ENCODE measurements at regions not wholly inside any gene's neighbourhood (a gene's known extent, or its start where the extent isn't known, plus 50 kb on each side); places are given as distances from the start of the nearest gene placed in this dataset.

DNA sequence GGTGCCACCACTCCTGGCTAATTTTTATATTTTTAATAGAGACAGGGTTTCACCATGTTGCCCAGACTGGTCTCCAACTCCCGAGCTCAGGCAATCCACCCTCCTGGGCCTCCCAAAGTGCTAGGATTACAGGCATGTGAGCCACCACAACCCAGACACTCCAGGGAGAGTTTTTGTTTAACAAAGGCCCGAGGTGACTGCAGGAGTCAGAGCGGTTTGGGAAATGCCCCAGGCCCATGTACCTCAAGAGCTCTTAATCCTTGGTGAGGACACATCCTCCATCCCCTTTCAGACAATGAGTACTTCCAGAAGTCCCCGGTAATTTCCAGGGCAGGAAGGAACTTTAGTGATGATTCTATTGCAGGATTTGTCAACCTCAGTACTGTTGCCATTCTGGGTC lies 176.0 kb downstream of the ESRRB start:
- no peak for DNase-seq

DNA sequence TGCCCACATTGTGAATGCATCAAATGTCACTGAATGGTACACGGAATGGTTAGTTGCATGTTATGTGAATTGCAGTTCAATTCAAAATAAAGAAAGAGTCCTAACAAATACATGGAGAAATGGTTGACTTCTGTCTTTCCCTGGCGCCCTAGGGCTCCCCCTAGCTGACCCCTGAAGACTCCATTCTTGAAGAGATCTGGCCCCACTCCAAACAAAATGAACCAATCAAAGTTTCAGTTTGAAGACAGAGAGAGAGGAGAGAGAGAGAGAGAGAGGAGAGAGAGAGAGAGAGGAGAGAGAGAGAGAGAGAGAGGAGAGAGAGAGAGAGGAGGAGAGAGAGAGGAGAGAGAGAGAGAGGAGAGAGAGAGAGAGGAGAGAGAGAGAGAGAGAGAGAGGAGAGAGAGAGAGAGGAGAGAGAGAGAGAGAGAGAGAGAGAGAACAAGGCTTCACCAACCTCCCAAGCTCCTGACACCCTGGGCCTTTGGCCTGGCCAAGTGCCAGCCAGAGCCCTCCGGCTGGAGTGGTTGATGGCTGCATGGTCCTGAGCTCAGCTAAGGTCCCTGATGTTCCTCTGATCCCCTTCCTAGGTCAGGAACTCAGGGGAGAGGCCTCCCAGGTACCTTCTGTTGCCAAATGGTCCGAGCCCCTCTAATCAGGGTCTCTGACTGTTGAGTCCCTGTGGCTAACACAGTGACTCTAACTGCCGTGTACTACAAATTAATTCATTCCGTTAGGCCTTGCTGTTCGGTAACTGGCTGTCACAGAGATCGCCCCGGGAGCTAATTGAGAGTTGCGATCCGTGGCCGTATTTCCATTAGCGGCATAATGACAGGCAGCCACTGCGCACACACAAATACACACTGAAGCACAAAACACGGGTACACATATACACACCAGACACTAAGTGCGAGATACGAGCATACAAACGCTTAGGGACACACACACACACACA lies 188.8 kb downstream of the ESRRB start:
- DNase-seq: peak; percentile 55

DNA sequence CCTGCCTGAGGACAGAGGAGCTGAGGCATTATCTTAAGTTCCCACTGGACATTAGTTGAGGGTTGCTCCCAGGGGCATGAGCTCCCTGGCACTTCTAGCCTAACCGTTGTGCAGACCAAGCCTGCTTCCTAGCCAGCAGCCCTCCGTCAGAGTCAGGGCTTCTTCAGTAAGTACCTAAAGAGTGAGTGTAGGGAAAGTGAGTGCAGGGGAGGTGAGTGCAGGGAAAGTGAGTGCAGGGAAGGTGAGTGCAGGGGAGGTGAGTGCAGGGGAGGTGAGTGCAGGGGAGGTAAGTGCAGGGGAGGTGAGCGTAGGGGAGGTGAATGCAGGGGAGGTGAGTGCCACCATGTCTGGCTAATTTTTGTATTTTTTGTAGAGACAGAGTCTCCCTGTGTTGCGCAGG lies 190.5 kb downstream of the ESRRB start:
- no peak for DNase-seq

DNA sequence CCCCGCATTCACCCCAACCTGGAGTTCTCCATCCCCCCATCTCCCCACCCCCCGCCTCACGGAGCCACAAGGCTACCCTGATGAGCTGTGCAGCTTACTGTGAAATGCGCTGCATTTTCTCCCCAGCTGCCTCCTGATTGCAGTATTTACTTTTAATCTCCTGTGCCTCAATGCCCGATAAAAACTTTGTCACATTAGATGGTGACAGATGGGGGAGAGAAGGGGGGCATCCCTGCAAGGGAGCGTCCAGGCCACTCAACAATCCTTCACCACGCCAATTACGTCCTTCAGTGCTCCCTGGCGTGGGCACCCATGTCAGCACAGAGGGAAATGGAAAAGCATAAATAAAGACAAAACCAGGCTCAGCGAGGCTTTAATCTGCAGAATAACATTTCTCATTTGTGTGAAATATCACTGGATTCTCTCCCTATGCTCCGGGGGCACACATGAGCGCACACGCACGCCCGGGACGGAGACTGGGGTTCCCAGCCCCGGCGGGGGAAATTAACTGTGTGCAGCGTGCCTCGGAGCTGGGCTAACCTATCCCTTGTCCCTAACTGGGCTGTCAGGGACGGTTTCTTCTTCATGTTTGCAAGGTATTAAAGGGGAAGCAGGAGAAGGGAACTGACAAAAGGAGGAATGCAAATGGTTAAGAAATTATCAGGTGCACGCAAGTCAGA lies 186.7 kb upstream of the VASH1 start:
- no peak for DNase-seq

DNA sequence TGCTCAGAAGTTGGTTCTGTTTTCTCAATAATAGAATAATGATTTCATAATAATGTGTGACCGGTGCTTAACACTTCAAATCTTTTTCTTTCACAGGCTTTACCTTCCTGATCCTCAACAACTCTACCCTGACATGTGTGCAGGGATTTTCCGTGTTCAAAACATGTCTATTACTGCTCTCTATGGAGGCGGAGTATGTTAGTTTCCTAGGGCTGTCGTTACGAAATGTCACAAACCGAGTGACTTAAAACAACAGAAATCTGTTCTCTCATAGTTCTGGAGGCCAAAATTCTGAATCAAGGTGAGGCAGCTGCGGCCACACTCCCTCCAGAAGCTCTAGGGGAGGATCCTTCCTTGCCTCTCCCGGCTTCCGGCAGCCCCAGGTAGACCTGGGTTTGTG lies 186.2 kb upstream of the VASH1 start:
- no peak for DNase-seq

DNA sequence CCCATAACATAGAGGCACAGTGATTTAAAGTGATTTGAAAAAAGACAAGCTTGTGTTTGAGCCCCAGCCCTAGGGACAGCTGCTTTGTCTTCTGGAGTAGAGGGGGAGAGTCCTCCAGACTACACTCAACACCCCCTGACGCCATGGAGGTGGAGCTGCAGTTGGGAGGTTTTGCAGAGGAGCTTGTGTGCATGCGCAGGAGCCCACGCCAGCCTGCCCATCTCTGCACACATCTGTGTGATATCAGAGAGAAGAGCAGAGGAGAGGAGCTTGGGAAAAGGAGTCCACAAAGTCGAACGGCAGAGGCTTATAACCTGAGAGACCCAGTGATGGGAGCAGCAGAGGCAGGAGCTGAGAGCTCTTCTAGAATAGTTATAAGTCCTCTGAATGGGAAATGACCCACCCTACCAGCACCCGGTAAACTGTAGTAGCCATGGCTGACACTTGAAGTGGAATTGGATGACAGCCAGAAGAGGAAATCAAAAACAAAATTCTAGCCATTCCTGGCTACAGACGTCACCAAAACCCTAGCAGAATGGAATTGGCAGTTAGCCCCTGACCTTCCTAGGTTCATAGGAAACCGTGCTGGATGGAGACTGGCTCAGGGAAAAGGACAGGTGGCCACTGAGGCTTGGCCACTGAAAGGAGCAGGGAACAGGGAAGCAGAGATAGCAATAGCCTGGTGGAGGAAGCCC lies 185.1 kb upstream of the VASH1 start:
- DNase-seq: no peak

DNA sequence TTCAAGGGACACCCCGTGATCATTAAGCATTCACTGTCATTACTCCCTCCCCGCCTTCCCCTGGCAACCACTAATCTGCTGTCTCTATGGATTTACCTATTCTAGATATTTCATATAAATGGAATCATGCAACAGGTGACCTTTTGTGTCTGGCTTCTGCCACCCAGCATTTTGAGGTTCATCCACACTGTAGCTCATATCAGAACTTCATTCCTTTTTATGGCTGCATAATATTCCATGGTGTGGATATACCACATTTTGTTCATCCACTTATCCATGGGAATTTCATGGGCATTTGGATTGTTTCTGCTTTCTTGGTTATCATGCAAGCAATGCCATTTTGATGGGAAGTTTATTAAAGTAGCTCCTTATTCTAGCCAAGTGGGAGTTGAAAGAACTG lies 184.2 kb upstream of the VASH1 start:
- DNase-seq: no peak

DNA sequence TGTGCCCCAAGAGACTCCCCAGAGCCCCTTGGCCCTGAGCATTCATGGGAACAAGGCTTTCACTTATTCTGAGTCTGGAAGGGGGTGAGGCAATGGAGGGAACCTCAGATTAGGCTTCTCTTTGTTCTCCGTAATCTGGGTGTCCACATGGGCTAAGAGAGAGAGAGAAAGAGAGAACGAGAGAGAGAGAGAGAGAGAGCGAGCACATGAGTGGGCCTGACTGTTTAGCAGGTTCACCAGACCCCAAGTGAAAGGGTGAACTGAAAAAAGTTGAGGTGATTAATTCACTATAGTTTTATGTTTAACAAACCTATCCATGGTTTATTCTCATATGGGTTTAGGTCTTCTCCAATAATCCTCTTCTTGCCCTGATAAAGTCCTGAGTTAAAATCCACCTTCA lies 183.4 kb upstream of the VASH1 start:
- DNase-seq: no peak

DNA sequence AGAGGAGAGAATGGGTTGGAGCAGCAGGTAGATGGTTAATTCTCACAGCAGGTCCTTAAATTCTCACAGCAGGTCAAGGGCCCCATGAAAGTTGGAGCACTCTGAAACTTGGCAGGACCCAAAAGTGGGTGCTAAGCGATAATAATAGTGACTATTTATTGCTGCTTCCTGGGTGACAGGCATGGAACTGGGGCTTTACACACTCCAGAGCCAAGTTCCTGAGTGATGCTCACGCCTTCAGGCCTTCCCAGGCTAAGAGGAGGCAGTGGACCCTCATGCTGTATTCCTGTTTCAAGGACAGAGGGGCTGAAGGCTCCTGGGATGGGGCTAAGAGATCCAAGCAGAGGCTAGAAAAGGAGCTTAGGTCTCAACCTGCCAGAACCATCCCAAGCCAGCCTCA lies 180.9 kb upstream of the VASH1 start:
- no peak for DNase-seq

DNA sequence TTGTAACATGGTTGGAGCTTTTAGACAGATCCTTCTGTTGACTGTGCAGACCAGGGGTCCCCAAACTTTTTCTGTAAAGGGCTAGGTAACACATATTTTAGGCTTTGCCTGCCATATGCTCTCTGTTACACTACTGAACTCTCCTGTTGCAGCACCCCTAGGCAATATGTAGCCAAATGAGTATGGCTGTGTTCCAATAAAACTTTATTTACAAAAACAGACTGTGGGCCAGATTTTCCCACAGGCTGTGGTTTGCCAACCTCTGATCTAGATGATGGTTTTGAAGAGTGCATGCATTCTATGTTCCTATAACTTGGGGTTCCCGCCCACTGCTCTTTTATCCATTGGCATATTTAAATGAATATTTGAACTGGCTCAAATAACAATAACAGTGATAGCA lies 180.3 kb upstream of the VASH1 start:
- DNase-seq: no peak

DNA sequence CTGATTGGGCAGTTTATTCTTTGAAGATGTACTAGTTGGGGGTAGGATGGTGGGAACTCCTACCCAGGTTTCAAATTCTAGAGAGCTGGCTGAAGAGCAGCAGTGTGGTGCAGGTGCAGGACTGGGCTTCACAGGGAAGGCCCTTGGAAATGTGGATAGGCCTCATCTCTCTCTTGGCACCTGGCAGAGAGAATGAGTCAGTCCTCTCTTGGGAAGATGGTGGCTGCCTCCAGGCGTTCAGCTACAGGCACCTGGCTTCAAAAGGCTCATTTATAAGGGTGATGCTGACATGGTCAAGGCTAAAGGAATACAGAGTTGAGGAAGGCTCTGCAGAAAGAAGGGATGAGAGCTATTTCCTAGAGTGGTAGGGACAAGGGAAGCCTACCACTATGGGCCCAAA lies 179.7 kb upstream of the VASH1 start:
- DNase-seq: no peak

DNA sequence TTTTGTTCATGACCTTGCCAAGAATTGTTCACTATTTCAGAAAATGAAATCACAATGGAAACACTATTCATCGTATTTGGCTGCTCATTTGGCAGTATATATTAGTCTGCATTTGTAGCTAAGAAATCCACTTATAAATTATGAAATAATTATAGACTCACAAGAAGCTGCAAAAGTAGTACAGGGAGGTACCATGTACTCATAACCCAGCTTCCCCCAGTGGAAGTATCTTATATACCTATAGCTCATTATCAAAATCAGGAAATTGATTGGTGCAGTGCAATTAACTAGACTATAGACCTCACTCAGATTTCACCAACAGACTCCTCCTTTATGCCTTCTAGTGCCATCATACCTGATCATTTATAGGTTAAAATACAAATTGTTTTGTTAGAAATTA lies 178.8 kb upstream of the VASH1 start:
- DNase-seq: no peak

DNA sequence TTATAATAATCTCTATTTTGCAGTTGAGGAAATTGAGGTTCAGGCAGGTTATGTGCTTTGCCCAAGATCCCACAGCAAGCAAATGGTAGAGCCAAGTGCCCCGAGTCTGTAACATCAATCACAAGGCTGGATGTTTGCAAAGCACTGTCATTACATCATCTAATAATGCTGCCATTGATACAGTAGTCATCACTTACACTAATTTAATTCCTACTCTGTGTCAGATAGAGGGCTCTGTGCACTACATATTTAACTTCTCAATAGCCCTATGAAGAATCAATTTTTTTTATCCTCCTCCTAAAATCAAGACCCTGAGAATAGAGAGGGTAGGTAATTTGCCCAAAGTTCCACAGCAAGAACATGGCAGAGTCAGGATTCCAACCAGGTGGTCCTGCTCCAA lies 178.1 kb upstream of the VASH1 start:
- no peak for DNase-seq

DNA sequence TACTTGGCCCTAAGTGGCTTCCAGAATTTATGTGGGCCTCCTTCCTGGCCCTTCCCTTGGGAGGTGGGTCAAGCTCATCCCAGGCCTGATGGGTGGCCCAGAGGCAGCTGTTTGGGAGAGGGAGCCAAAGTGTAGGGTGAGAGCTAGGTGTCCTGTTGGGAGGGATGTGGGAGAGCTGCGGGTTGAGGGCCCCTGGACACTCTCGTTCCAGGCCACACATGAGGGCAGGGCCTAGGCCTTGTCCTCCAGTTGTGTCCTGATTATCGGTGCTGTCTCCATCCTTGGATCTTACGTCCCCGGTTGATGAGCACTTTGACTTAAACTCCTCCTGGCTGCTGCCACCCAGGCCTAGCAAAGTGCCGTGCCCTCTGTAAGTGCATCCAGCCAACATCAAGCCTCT lies 177.5 kb upstream of the VASH1 start:
- no peak for DNase-seq

DNA sequence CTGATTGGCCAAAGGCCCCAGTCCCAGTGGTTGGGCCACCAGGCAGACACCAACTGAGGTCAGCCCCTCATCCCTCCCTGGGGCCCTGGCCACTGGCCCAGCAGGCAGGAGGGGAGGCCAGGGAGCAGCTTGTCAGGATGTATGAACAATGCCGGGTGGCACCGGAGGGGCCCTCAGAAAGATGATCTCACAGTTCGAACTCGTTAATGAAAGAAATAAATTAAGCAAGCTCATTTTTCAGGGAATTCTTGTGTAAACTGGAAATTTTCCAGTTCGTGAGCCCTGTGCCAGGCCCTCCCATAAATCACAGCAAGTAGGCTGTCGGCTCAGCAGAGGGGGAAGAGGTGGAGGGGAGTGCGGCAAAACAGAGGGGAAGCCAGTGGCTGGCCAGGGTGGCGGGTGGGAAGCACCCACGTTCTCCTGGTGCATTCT lies 177.0 kb upstream of the VASH1 start:
- no peak for DNase-seq

DNA sequence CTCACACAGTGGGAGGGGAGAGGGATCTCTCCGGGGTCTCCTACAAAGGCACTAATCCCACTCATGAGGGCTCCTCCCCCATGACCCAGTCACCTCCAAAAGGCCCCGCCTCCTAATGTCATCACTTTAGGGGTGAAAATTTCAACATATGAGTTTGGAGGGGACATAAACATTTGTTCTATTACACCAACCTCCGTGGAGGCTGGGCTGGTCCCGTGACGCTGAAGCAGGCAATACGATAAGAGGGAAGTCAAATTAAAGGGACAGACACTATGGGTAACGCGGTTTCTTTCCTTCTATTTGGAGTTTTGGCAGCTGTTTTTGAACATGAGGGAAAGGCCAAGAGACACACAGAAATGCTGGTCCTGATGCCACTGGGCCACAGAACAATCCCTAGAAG lies 175.7 kb upstream of the VASH1 start:
- DNase-seq: peak; percentile 9

DNA sequence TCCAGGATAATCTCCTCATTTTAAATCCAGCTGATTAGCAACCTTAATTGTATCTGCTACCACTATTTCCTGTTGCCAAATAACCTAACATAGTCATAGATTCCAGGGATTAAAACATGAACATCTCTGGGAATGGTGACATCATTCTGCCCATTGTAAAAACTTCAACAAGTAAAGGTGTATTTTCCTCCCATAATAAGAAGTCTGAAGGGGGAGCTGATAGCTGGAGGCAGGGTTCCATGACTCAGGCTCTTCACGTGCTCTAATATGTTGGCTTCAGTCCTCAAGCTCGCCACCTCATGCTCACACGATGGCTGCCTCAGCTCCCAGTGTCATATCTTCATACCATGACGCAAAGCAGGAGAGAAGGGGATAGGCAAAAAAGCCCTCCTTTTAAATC lies 172.0 kb upstream of the VASH1 start:
- no peak for DNase-seq

DNA sequence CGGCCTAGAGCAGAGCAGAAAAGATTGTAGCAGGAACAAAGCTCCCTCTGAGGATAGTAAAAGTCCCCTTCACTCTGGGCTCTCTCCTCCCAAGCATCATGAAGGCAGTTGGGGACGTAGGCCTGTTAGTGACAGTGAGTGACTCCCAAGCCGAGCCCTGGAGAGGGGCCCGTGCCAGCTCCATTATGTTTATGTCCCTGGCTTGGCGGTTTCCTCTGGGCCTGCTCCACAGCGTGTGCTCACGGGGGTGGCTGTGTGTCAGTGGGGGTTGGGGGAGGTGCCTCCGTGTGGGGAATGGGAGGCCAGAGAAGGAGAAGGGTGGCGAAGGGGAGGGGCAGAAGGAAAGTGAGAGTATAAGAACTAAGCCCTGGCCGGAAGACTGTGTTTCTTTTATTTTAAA lies 170.0 kb upstream of the VASH1 start:
- no peak for DNase-seq

DNA sequence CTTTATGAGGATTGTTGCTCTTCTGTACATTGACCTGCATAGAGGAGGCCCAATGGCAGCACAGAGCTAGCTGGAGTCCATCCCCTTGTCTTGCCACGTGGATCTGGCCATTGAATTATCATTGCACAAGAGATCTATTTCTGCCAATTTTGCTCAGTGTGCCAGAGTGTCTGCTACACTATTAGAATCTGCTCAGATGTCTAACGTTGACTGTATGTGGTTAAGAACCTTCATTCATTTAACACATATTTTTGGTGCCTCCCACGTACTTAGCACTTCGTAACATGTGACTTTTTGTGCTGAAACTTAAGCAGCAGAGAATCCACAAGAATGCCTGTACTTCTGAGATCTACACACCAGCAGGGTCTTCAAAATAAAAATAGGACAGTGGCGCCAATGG lies 166.0 kb upstream of the VASH1 start:
- DNase-seq: no peak

DNA sequence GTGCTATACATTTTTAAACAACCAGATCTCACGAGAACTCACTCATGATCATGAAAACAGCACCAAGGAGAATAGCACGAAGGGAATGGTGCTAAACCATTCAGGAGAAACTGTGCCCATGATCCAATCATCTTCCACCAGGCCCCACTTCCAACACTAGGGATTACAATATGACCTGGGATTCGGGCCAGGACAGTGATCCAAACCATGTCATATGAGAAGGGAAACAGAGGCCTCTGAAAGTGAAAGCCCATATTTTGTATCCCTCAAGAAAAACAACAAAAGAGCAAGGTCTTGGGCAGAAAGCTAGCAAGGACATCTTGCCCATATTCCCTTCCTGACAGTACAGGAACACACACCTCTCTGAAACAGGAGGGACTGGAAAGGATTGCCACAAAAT lies 163.9 kb upstream of the VASH1 start:
- DNase-seq: no peak

DNA sequence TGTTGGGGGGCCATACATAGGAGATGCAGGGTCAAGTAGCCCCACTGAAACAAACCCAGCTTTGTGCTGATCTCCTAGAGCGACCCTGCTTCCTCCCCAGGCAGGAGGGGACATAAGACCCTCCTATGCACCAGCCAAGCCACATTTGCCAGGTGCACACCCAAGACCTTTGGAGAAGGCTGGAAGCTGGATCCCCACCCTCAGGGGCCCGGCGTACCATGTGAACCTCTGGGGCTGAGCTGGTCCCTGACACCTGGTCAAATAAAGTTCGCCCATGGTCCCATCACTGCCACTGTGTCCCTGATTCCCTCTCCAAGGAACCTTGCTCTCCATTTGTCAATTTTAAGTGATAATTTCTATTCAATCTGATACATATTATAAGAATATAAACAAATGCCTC lies 162.1 kb upstream of the VASH1 start:
- no peak for DNase-seq

DNA sequence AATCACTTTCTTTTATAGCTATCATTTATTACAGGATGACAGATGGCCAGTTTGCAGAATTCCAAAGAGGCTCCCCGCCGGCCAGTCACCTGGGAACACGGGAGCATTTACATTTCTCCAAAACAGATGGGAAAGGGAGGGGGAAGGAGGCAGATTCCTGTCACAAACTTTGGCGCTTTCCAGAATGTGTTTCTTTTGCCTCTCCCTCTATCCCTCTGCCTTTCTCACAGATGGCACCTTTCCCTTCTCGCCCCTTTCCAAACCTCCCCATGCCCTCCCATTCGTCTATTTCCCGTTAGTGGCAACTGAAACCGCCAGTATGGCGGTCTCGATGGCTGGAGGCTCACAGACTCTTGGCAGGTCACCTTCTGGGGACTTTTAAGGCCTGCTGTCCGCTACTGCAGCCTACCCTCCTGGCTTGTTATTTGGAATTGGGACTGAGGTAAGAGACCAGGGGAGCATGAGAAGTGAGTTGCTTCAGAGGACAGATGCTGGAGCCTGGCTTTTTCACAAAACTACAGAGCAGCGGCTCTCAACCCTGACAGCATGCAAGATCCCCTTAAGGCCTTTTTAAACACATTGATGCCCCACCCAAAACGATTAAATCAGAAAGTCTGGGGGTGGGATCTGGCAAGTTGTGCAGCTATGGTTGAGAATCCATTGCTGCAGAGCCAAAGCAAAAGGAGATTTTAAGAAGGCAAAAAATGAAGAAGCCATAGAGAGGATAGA lies 161.5 kb upstream of the VASH1 start:
- no peak for DNase-seq

DNA sequence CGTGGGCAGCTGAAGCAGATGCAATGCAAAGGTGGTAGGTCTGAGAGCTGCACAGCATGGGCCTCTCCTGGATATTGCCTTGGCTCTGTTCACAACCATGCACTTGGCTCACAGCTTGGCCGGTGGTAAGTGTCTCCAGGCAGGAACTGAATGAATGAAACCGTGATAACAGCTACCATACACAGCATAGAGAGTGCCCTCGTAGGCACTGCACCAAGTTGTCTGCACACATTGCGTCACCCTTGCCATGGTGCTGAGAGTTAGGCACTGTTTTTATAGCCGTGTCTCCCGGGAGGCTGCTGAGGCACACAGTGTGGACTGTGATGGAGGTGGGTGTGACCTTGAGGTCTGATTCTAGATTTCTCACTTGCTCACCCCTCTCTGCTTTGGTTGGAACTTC lies 157.6 kb upstream of the VASH1 start:
- no peak for DNase-seq
